GM13976 (cell line): ENCODE measurements at regions not wholly inside any gene's neighbourhood (a gene's known extent, or its start where the extent isn't known, plus 50 kb on each side); places are given as distances from the start of the nearest gene placed in this dataset.

Experiments
- DNase-seq: peaks from one replicate; pipeline ENCODE4 v3.0.0; 2012; ENCODE audit warnings: low spot score
- CTCF ChIP-seq: IDR thresholded peaks from 2 replicates; pipeline ENCODE4 v1.5.1; 2012; ENCODE audit warnings: borderline replicate concordance, mild to moderate bottlenecking; ENCODE audit not compliant: insufficient read depth; ENCODE audit errors: extremely low read depth, missing control alignments, control extremely low read depth
- in situ Hi-C: fragments of 300-500 bp; cut with MboI; formaldehyde crosslinking; loops from one replicate; pipeline ENCODE4 v1.12.0; 2022; ENCODE audit warnings: low sequenced_read_pairs, mixed read lengths, inconsistent platforms; ENCODE audit not compliant: unreplicated experiment

DNA sequence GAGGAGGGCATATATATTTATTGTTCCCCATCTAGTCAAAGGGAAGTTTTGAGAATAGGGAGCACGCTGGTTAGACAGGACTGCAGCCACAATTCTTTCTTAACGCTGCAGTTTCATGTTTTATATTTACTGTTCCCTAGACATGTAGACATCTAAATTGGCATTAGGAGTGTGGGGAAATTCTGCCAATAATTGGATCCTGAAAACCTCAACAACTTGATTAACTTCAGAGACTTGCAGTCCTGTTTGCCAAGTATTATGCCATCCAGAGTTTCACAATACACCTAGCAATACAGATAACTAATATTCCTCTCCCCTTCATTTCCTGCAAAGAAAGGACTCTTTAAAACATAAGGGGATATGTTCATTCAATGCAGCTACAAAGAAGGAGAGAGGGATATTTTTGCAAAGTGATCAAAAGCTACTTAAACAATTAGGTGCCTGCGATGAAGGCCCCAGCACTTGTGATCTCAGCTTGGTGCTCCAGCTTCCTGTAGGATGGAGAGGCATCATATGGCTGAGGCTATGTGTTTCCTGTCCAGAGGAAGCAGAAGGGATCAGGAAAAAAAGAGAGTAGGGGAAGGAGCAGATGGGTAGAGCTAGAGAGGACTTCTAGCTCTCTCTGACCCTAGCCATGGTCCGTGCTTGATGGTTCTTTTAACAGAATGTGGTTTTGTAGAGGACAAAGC lies 264.4 kb downstream of the MTX2 start:
- TF ChIP-seq CTCF, result no peak
- no peak for DNase-seq
- in situ Hi-C loops, result no loop called here

DNA sequence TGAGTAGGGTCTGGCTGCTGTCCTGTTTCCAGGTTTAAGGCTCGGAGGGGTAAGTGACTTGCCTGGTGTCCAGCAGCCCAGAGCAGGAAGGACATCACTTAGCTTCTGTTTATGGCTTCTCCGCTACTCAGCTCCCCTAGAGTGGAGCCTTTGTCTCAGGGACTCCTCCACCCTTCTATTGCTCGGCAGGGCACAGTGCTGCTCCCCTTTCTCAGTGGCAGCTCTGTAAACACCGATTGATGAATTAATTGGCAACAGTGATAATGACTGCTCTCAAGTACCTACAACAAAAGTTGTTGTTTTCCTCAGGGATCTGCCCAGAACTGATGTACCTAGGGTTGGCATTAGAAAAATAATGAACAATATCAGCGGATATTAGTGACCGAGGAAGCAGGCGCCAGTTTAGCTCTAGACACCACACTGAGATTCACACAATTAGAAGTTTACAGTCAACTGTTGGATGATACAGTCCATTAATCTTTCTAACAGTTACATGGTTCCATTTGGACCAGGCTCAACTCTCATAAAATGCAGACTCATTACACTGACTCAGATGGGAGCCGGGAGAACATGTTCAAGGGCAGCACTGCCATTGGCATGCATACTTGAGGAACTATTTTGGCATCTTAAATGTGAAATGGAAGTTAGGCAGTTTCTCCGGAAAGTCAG lies 265.7 kb downstream of the MTX2 start:
- in situ Hi-C loops, result no loop called here
- no peak for TF ChIP-seq CTCF
- no peak for DNase-seq

DNA sequence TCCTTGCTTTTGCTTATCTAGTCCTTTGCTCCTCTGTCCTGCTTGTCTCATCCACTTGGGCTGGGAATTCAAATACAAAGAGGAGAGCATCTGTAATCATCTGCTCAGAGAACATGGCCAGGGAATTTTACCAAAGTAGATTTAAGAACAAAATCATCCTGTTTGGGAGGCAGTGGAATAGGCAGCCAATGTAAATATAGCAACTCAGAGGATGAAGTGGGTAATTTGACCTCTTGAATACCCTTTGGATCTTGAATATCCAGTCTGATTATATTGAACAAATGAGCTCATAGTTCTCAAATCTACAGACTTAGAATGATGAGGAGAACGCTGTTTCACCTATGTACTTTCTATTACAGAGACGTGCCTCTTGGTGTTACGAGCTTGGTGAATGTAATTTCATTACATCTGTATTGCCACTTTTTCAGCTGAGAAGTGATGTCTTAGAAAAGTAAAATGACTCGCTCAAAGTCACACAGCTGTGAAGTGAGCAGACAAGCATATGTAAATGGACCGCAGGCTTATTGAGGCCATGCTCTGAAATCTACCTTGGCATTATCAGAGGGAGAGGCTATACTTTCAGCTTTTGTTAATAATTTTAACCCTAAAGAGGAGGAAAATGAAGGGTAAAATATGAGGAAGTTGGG lies 266.3 kb downstream of the MTX2 start:
- no peak for TF ChIP-seq CTCF
- DNase-seq, result no peak
- in situ Hi-C loops, result no loop called here

GRCh38 chr2:176536439-176537133 lies 267.3 kb downstream of the MTX2 start:
- DNase-seq, result no peak
- no peak for TF ChIP-seq CTCF
- in situ Hi-C loops, result no loop called here

GRCh38 chr2:176537932-176538331 lies 268.7 kb downstream of the MTX2 start:
- in situ Hi-C loops, result no loop called here
- TF ChIP-seq CTCF, result no peak

GRCh38 chr2:176540995-176541394 lies 271.8 kb downstream of the MTX2 start:
- no peak for DNase-seq
- TF ChIP-seq CTCF, result no peak
- in situ Hi-C loops, result no loop called here

More at GRCh38 chr2:176537932-176538331, 268.7 kb downstream of the MTX2 start:
- DNase-seq, result no peak
